Tibial nerve (tissue), 4 donors: ENCODE measurements at regions not wholly inside any gene's neighbourhood (a gene's known extent, or its start where the extent isn't known, plus 50 kb on each side); places are given as distances from the start of the nearest gene placed in this dataset.

Experiments
- DNase-seq, 2 donors: peaks; one replicate each; pipeline ENCODE4 v3.0.0-alpha.2; 2019; ENCODE audit warnings: low spot score in 2 of 2
- H3K27ac ChIP-seq, 4 donors: fragments of 200-600 bp; sonication (generic) in 3 of 4; one replicate each; pipeline ENCODE4 v1.5.1; 2017 to 2019; ENCODE audit warnings: mild to moderate bottlenecking in 1 of 4
- H3K27me3 ChIP-seq, 2 donors: fragments of 200-600 bp; sonication (generic) in 1 of 2; one replicate each; pipeline versions ENCODE4 v1.5.1 to v1.6.0; 2017 to 2019
- H3K36me3 ChIP-seq, 3 donors: fragments of 200-600 bp; sonication (generic); one replicate each; pipeline ENCODE4 v1.5.1; 2018 to 2019
- H3K4me1 ChIP-seq, 4 donors: fragments of 200-600 bp; sonication (generic) in 3 of 4; one replicate each; pipeline ENCODE4 v1.5.1; 2017 to 2019
- H3K4me3 ChIP-seq, 4 donors: fragments of 200-600 bp; sonication (generic) in 3 of 4; one replicate each; pipeline ENCODE4 v1.5.1; 2017 to 2019; ENCODE audit warnings: mild to moderate bottlenecking in 1 of 4, moderate library complexity in 1 of 4
- H3K9me3 ChIP-seq, 4 donors: fragments of 200-600 bp; sonication (generic) in 3 of 4; one replicate each; pipeline ENCODE4 v1.5.1; 2017 to 2019
- EP300 ChIP-seq, 2 donors: sonication (generic); formaldehyde crosslinking; IDR thresholded peaks; one replicate each; pipeline ENCODE4 v1.6.1; 2017; ENCODE audit warnings: antibody characterized with exemption in 2 of 2, mild to moderate bottlenecking in 1 of 2
- POLR2A ChIP-seq, 2 donors: fragments of 450-650 bp; IDR thresholded peaks; one replicate each; pipeline ENCODE4 v1.6.1; 2017; ENCODE audit warnings: antibody characterized with exemption in 2 of 2, mild to moderate bottlenecking in 2 of 2, moderate library complexity in 2 of 2
- WGBS, 2 donors: methylation state at CpG; one replicate each; pipeline ENCODE4 v1.1.5; 2018; 5-methylcytosine and 5-hydroxymethylcytosine counted together
- TF ChIP-seq, protein P1 (sequence below), 5 experiments: fragments of 200-600 bp in 3 of 5; fragments of 450-650 bp in 2 of 5; sonication (generic) in 3 of 5; IDR thresholded peaks; one replicate each; pipeline ENCODE4 v1.5.1; 2016 to 2019; ENCODE audit warnings: antibody characterized with exemption in 5 of 5, mild to moderate bottlenecking in 3 of 5, moderate library complexity in 2 of 5

DNA sequence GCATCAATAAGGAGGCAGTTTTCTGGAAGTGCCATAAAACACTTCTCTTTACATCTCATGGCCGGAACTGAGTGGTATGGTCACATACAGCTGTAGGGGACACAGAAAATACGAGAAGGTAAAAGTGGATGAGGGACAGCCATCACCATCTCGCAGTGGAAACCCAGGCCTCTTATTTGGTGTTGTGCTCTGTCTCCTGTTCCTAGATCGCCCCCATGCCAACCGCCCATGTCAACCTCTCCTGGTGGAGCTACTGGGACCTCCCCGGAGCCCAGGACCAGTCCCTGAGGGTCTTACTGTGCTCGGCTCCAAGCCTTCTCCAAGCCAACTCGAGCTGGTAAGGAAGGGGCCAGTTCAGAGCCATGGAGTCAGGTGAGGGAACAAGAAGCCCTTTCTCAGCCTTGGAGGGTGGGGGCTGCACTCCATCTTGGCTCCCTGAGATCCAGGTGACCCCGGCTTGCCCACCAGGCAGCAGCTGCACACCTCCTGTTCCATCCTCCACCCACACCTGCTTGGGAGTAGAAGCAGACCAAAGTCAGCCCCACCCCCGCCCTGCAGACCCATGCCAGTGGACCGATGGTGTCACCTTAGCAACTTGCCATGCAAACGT, 149.0 kb upstream of the CST7 start:
- Histone ChIP-seq H3K4me3 (no peak overlapping the region), H3K9me3 (no peaks in the 10 kb centered on the region), H3K27ac (no peak overlapping the region), H3K27me3 (no peaks in the 10 kb centered on the region), H3K4me1 (no peaks in the 10 kb centered on the region), H3K36me3 (no peaks in the 10 kb centered on the region)
- DNase-seq, result no peak
- WGBS, 2 donors, result 77 to 81% methylated on average over 10 to 12 of the region's 12 CpGs
- TF ChIP-seq, protein P1, sequence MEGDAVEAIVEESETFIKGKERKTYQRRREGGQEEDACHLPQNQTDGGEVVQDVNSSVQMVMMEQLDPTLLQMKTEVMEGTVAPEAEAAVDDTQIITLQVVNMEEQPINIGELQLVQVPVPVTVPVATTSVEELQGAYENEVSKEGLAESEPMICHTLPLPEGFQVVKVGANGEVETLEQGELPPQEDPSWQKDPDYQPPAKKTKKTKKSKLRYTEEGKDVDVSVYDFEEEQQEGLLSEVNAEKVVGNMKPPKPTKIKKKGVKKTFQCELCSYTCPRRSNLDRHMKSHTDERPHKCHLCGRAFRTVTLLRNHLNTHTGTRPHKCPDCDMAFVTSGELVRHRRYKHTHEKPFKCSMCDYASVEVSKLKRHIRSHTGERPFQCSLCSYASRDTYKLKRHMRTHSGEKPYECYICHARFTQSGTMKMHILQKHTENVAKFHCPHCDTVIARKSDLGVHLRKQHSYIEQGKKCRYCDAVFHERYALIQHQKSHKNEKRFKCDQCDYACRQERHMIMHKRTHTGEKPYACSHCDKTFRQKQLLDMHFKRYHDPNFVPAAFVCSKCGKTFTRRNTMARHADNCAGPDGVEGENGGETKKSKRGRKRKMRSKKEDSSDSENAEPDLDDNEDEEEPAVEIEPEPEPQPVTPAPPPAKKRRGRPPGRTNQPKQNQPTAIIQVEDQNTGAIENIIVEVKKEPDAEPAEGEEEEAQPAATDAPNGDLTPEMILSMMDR (IDR thresholded peaks at IDR 0.05), result no peak
- no peak for TF ChIP-seq EP300 (IDR thresholded peaks at IDR 0.05)
- TF ChIP-seq POLR2A (IDR thresholded peaks at IDR 0.05), result no peak

DNA sequence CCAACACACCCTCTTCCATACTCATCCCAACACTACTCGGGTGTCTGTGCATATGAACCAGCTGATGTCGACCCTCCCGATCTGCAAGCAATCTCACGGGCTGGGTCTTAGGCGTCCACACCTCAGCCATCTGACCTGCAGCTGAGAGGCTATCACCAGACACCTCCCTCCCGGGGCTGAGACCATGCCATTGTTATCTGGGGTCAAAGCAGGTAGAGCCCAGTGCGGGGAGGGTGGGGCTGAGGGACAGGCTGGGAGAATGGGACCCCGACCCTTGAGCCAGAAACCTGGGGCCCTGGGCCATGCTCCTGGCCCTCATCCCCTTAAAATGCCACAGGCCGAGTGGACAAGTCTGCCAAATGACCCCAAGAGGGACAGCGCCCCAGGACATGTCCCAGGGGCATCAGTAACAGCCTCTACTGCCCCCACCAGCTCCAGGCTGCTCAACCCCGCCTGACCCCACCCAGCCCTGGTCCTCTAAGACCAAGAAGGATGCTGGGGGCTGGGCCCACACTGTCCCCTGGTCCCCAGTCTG, 146.7 kb upstream of the CST7 start:
- 83 to 84% methylated on average over 9 to 11 of the region's 11 CpGs for WGBS, 2 donors
- Histone ChIP-seq H3K9me3 (no peaks in the 10 kb centered on the region), H3K4me1 (no peaks in the 10 kb centered on the region), H3K27me3 (no peaks in the 10 kb centered on the region), H3K4me3 (no peak overlapping the region), H3K36me3 (no peaks in the 10 kb centered on the region), H3K27ac (no peak overlapping the region)
- no peak for TF ChIP-seq EP300 (IDR thresholded peaks at IDR 0.05)
- TF ChIP-seq POLR2A (IDR thresholded peaks at IDR 0.05), result no peak
- TF ChIP-seq, protein P1 (IDR thresholded peaks at IDR 0.05), result no peak
- DNase-seq, result no peak

DNA sequence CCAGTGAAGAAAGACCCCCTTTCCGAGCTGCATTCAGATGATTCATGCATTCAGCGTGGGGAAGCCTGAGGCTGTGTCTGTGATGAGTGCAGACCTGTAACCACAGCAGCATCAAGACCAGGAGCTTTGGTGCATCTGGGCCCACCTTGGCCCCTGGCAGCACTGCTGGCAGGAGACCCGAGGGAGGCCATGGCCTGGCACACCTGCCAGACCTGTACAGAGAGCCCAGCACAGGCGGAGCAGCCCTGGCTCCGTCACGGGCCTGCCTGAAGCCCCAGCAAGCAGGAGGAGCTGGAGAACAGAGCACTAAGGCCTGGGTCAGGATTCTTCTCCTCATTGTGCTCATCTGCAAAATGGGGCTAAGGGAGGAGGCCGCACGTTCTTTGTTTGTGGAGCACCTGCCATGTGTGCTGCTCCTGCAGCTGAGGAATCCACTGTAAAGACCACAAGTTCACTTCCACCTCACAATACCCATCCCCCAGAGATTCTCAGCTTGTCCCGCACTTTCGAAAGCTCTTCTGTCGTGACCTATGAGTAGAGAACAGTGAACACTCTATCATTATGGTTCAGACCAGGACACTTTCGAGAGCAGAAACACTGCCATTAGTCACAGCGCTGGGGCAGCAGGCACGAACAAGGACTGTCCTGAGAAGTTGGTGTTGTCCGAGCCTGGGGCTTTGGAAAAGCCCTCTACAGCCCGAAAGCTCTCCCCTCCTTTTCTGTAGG, 144.4 kb upstream of the CST7 start:
- DNase-seq, result no peak
- WGBS, 2 donors, result 81 to 84% methylated on average over 15 to 16 of the region's 16 CpGs
- Histone ChIP-seq H3K27me3 (no peaks in the 10 kb centered on the region), H3K27ac (no peak overlapping the region), H3K4me1 (no peaks in the 10 kb centered on the region), H3K36me3 (no peaks in the 10 kb centered on the region), H3K4me3 (no peak overlapping the region), H3K9me3 (no peaks in the 10 kb centered on the region)
- TF ChIP-seq EP300 (IDR thresholded peaks at IDR 0.05), result no peak
- TF ChIP-seq, protein P1 (IDR thresholded peaks at IDR 0.05), result no peak
- TF ChIP-seq POLR2A (IDR thresholded peaks at IDR 0.05), result no peak

DNA sequence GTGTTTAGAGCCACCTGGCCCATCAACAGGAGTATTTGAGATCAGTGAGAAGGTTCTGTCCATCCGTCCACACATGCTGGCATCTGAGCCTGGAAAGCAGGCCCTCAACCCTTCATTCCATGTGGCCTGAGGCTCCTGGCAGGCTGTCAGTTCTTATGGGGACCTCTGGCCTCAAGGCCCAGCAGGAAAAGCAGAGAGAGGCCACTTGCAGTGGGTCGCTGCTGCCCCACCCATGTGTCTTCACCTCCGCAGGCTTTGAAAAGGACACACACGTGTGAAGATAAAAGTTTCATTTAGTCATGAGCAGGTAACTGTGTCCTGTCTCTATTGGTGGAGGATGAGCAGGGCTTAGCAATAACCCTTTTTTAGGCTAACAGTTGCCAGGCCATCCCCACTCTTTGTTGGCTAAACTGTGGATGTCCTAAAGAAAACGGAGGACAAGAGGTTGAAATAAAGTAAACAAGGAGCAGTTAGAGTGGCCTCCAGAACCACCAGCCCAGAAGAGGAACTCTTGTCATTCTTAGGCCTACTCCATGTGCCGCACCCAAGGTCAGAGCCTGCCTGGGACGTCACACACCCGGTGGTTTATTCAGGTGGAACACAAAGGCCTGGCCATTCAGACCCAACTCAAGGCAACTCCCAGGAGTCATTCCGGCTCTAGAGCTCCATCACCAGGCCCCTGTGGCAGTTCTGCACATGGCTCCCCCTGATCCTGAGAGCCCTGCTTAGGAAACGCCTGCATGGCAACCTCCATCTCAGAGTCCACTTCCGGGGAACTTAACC, 143.4 kb upstream of the CST7 start:
- Histone ChIP-seq H3K4me1 (no peaks in the 10 kb centered on the region), H3K4me3 (no peak overlapping the region), H3K27me3 (no peaks in the 10 kb centered on the region), H3K9me3 (no peaks in the 10 kb centered on the region), H3K27ac (no peak overlapping the region), H3K36me3 (no peaks in the 10 kb centered on the region)
- TF ChIP-seq POLR2A (IDR thresholded peaks at IDR 0.05), result no peak
- no peak for TF ChIP-seq EP300 (IDR thresholded peaks at IDR 0.05)
- TF ChIP-seq, protein P1 (IDR thresholded peaks at IDR 0.05), result no peak
- 84% methylated on average over 10 to 11 of the region's 11 CpGs for WGBS, 2 donors
- DNase-seq, result no peak
